Frontal cortex (tissue), 3 donors: ENCODE measurements at regions not wholly inside any gene's neighbourhood (a gene's known extent, or its start where the extent isn't known, plus 50 kb on each side); places are given as distances from the start of the nearest gene placed in this dataset.

Experiments used
- DNase-seq, 2 donors: peaks; one replicate each; pipeline ENCODE4 v3.0.0; 2012; ENCODE audit warnings: low spot score in 2 of 2
- FAIRE-seq: peaks from 2 replicates; lab custom pipeline; 2012; peaks lifted over from hg19 to GRCh38; lab: Jason Lieb, UNC
- donor health status: control.
- donor health status: control.
- donor health status: control.

DNA sequence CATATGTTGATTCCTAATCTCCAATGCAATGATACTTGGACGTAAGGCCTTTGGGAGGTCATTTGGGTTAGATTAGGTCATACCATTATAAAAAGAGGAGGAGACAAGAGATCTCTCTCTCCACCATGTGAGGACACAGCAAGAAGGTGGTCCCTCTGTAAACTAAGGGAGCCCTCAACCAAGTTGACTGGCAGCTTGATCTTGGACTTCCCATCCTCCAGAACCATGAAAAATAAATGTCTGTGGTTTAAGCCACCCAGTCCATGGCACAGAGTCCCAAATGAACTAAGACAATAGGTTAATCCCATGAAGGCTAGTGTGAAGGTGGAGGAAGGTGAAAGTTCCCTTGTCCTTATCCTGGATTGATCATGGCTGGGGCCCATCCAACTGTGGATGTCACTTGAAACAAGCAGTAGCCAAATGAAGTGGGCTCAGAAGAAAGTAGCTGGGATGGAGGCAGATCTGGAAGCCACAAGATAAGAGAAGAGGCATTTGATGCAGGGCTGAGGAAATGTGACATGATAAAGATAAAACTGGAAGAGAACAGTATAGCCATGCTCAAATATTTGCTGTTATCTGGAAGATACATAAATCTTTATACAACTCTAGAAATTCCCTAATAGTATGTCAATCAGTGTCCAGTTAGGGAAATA, 99.9 kb downstream of the BANF2 start:
- no peak for FAIRE-seq
- DNase-seq, result no peak

GRCh38 chr20:17798601-17799000, 98.8 kb downstream of the BANF2 start:
- no peak for DNase-seq
- FAIRE-seq, result no peak

GRCh38 chr20:17797579-17797978, 97.8 kb downstream of the BANF2 start:
- FAIRE-seq, result no peak

DNA sequence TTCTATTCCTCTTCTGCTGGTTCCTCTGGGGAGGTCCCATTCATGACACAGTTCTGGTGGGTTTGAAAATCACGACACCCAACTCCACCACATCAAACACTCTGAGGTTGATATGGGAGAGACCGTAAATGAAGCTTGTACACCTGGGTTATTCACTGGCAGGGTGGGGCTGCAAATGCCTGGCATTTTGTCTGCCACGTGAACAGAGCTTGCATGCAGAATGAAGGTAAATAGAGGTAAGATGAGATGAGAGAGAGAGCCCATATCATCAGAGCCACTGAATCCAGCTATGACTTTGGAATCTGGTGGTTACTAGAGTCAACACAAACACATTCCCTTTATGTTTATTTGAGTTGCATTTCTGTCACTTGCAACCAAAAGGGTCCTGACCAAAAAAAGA, 97.4 kb downstream of the BANF2 start:
- DNase-seq (no peak), FAIRE-seq (no peak)

More at GRCh38 chr20:17797579-17797978, 97.8 kb downstream of the BANF2 start:
- DNase-seq, result no peak

- FAIRE-seq (no peak), DNase-seq (no peak)
These were observed 96.4 kb downstream of the BANF2 start for GRCh38 chr20:17796091-17796563.

GRCh38 chr20:17795501-17796071, 95.8 kb downstream of the BANF2 start:
- DNase-seq (no peak), FAIRE-seq (no peak)

DNA sequence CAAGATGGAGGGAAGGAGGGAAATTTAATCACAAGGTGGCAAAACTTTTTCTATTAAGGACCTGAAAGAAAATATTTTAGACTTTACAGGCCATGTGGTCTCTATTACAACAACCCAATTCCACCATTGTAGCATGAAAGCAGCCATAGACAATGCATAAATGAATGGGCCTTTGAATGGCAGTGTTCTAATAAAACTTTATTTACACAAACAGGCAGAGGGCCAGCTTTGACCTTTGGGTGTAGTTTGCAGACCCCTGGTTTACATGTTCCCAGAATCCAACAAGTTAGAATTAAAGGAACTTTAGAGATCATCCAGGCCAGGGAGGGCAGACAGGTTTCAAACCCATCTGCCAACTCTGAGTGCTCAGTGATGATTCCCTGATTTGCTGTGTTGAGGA, 95.2 kb downstream of the BANF2 start:
- DNase-seq, result no peak
- FAIRE-seq, result no peak

GRCh38 chr20:17794400-17794799, 94.6 kb downstream of the BANF2 start:
- DNase-seq (peak; percentile 35 to 46), FAIRE-seq (no peak)

- FAIRE-seq (no peak), DNase-seq (no peak)
These were observed 94.2 kb downstream of the BANF2 start for GRCh38 chr20:17793986-17794385.

GRCh38 chr20:17790296-17790695, 90.5 kb downstream of the BANF2 start:
- FAIRE-seq (no peak), DNase-seq (no peak)

DNA sequence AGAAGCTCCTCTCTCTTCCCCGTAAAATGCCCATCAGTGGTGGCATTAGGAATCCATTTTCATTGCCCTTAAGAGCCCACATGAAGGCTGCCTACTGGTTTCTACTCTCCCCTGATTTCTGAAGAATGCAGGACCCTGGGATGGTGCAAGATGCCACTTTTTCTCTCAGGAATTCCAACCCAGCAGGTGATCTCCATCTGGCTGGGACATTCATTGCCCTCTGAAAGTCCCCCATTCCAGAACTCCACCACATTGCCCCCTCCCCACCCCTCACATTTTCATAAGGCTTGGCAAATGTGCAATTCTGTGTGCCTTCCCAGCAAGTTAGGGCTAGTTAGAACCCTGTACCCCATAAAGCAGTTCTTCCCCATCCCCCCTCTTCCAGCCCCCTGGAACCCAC, 88.0 kb downstream of the BANF2 start:
- FAIRE-seq (no peak), DNase-seq (no peak)

- DNase-seq, result no peak
- no peak for FAIRE-seq
These were observed 86.5 kb downstream of the BANF2 start for GRCh38 chr20:17786221-17786718.
